ENCODE measurements at regions not wholly inside any gene's neighbourhood (a gene's known extent, or its start where the extent isn't known, plus 50 kb on each side); places are given as distances from the start of the nearest gene placed in this dataset.

GRCh38 chr5:124878583-124879342 is 132.3 kb upstream of the ZNF608 start:
- no peak for DNase-seq (ENCODE audit: low spot score)
- Histone ChIP-seq H3K4me2 (ENCODE audit: low read length) (no peak overlapping the region), H3K4me3 (ENCODE audit: low read depth, low read length, poor library complexity, severe bottlenecking) (no peak overlapping the region), H3K27ac (ENCODE audit: low read depth, low read length, poor library complexity, severe bottlenecking) (no peak overlapping the region), H3K36me3 (ENCODE audit: insufficient read depth, low read length) (no peaks in the 10 kb centered on the region), H4K20me1 (ENCODE audit: insufficient read depth, low read length) (no peaks in the 10 kb centered on the region), H3K9me3 (ENCODE audit: low read length) (no peaks in the 10 kb centered on the region), H3K9me2 (ENCODE audit: insufficient read depth, low read length) (no peaks in the 10 kb centered on the region), H3K4me1 (ENCODE audit: insufficient read depth, low read length, poor library complexity, severe bottlenecking) (no peaks in the 10 kb centered on the region), H3K79me2 (ENCODE audit: insufficient read depth, low read depth, low read length) (no peaks in the 10 kb centered on the region), H2AFZ (ENCODE audit: low read length) (no peak overlapping the region)
- no TSS peak for BruUV-seq (replicated peaks)
- TF ChIP-seq CTCF (conservative IDR thresholded peaks at IDR 0.05; ENCODE audit: low read length) (no peak), EZH2phosphoT487 (IDR thresholded peaks at IDR 0.05; ENCODE audit: borderline replicate concordance, low read depth, low read length) (no peak)
- intact Hi-C loops (cut with micrococcal nuclease; ENCODE audit: unreplicated experiment), result no loop called here
- ChIA-PET CTCF (ENCODE audit: unreplicated experiment) (interaction anchor here (1.2 kb wide), 1 partner anchor 11 kb away, joined by 5 read pairs; no protein-coding TSS in a partner anchor), POLR2A (interaction anchor here (1.5 kb wide), 1 partner anchor 10 kb away, joined by 7 read pairs; no protein-coding TSS in a partner anchor)

DNA sequence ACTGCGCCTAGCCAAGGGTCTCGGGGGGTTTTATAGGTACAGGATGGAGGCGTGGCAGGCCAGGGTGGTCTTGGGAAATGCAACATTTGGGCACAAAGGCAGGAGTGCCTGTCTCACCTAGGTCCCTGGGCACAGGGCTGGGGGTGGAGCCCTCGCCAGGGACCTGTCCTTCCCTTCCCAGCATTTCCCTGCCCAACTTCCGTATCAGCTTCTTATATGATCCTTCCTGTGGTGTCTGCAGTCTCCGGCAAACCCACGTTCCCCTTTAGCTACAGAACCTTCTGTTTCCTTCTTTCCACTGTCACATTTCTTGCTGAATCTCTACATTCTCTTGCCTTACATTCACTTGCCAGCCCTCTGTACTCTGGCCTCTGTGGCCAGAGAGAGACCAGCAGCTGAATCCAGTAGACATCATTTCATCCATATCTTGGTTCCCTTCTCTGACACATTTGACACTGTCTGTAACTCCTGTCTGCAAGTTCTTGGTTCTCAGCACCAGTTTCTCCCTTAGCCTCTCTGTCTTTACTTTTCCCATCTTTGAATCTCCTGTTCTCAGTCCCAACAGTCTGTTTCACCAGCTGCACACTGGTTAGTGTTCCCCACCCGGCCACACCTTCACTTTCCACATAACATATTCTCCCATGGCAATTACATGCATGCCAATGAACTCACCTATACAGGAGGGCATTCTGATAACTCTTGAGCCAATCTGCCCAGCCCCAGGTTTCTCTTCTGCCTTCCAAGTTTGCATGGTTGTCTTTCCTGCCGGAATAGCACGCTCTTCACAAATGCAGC is 134.7 kb upstream of the ZNF608 start:
- Histone ChIP-seq H3K4me1 (ENCODE audit: insufficient read depth, low read length, poor library complexity, severe bottlenecking) (no peaks in the 10 kb centered on the region), H3K27ac (ENCODE audit: low read depth, low read length, poor library complexity, severe bottlenecking) (no peak overlapping the region), H3K79me2 (ENCODE audit: insufficient read depth, low read depth, low read length) (no peaks in the 10 kb centered on the region), H3K9me3 (ENCODE audit: low read length) (no peaks in the 10 kb centered on the region), H3K9me2 (ENCODE audit: insufficient read depth, low read length) (no peaks in the 10 kb centered on the region), H3K4me2 (ENCODE audit: low read length) (no peak overlapping the region), H4K20me1 (ENCODE audit: insufficient read depth, low read length) (no peaks in the 10 kb centered on the region), H3K36me3 (ENCODE audit: insufficient read depth, low read length) (no peaks in the 10 kb centered on the region), H2AFZ (ENCODE audit: low read length) (no peak overlapping the region), H3K4me3 (ENCODE audit: low read depth, low read length, poor library complexity, severe bottlenecking) (no peak overlapping the region)
- ChIA-PET CTCF (ENCODE audit: unreplicated experiment) (no interaction called here), POLR2A (interaction anchor here (0.6 to 1.4 kb wide), 2 partner anchors 13 to 133 kb away, joined by 3 to 4 read pairs; no protein-coding TSS in a partner anchor)
- BruUV-seq (replicated peaks), result no TSS peak
- intact Hi-C loops (cut with micrococcal nuclease; ENCODE audit: unreplicated experiment), result no loop called here
- no peak for DNase-seq (ENCODE audit: low spot score)
- TF ChIP-seq EZH2phosphoT487 (IDR thresholded peaks at IDR 0.05; ENCODE audit: borderline replicate concordance, low read depth, low read length) (no peak), CTCF (conservative IDR thresholded peaks at IDR 0.05; ENCODE audit: low read length) (no peak)
